IMR-90 (cell line): ENCODE measurements at regions not wholly inside any gene's neighbourhood (a gene's known extent, or its start where the extent isn't known, plus 50 kb on each side); places are given as distances from the start of the nearest gene placed in this dataset.
"Not testable (repeated sequence)": the region's sequence is repeated elsewhere in the genome, so short reads cannot be mapped to it uniquely, and the experiment has no call there.

Experiments
- ATAC-seq: fragments of 200-7000 bp; cut with Tn5 transposase; 2 replicates; pipeline ENCODE4 v1.9.1; 2020; ENCODE audit warnings: low read depth, mild to moderate bottlenecking, moderate library complexity
- BruUV-seq: library from RNA; stranded (reverse); fragments of 400-500 nt; replicated peaks from 2 replicates; lab custom pipeline; 2021; lab: Mats Ljungman, UMichigan
- CTCF ChIA-PET: fragments of 300-600 bp; formaldehyde crosslinking; extraction: SDS; loops from one replicate; lab custom pipeline; 2021; ENCODE audit warnings: antibody characterized with exemption; lab: Yijun Ruan, JAX
- POLR2A ChIA-PET: fragments of 300-600 bp; sonication (Branson Sonifier 250); formaldehyde crosslinking; loops from one replicate; lab custom pipeline; 2022; ENCODE audit warnings: antibody characterized with exemption; ENCODE audit not compliant: unreplicated experiment; lab: Charles Lee
- DNase-seq: peaks from one replicate; pipeline ENCODE4 v3.0.0; 2013
- H2AFZ ChIP-seq: replicated peaks from 2 replicates; pipeline ENCODE3; 2013; ENCODE audit warnings: low read length, mild to moderate bottlenecking; ENCODE audit not compliant: poor library complexity
- H2AK5ac ChIP-seq: 2 replicates; pipeline ENCODE4 v1.6.1; 2013; ENCODE audit warnings: low read depth, low read length, inconsistent platforms
- H2AK9ac ChIP-seq: replicated peaks from 2 replicates; pipeline ENCODE3; 2013; ENCODE audit warnings: mild to moderate bottlenecking, low read depth, low read length, moderate library complexity; ENCODE audit not compliant: poor library complexity
- H2BK120ac ChIP-seq: 2 replicates; pipeline ENCODE4 v1.6.1; 2013; ENCODE audit warnings: low read depth, low read length, inconsistent platforms
- H2BK15ac ChIP-seq: 3 replicates; pipeline ENCODE4 v1.6.1; 2013; ENCODE audit warnings: low read depth, low read length, inconsistent platforms
- H2BK20ac ChIP-seq: 2 replicates; pipeline ENCODE4 v1.6.1; 2013; ENCODE audit warnings: low read depth, mild to moderate bottlenecking, inconsistent platforms, low read length, moderate library complexity
- H2BK5ac ChIP-seq: 2 replicates; pipeline ENCODE4 v1.6.1; 2013; ENCODE audit warnings: mild to moderate bottlenecking, low read depth, low read length, inconsistent platforms; ENCODE audit not compliant: poor library complexity, severe bottlenecking
- H3K14ac ChIP-seq: replicated peaks from 2 replicates; pipeline ENCODE4 v1.6.1; 2013; ENCODE audit warnings: low read depth, low read length, inconsistent platforms
- H3K18ac ChIP-seq: 2 replicates; pipeline ENCODE4 v1.6.1; 2013; ENCODE audit warnings: low read depth, low read length, control low read depth
- H3K23ac ChIP-seq: 2 replicates; pipeline ENCODE4 v1.6.1; 2013; ENCODE audit warnings: low read depth, low read length, inconsistent platforms
- H3K27ac ChIP-seq: 2 replicates; pipeline ENCODE4 v1.5.1; 2013; ENCODE audit warnings: mild to moderate bottlenecking, control low read depth, low read length; ENCODE audit not compliant: insufficient read depth
- H3K27me3 ChIP-seq: 2 replicates; pipeline ENCODE4 v1.6.1; 2013; ENCODE audit warnings: low read length; ENCODE audit not compliant: control insufficient read depth, insufficient read depth
- H3K36me3 ChIP-seq: 2 replicates; pipeline ENCODE4 v1.6.1; 2013; ENCODE audit warnings: low read length, mixed read lengths; ENCODE audit not compliant: control insufficient read depth, insufficient read depth
- H3K4ac ChIP-seq: 2 replicates; pipeline ENCODE4 v1.6.1; 2013; ENCODE audit warnings: low read depth, low read length, inconsistent platforms
- H3K4me1 ChIP-seq: 2 replicates; pipeline ENCODE4 v1.6.1; 2013; ENCODE audit warnings: low read length, mixed read lengths; ENCODE audit not compliant: control insufficient read depth, insufficient read depth
- H3K4me2 ChIP-seq: 2 replicates; pipeline ENCODE4 v1.6.1; 2013; ENCODE audit warnings: low read depth, mild to moderate bottlenecking, control low read depth, low read length, moderate library complexity
- H3K4me3 ChIP-seq: 2 replicates; pipeline ENCODE4 v1.5.1; 2013; ENCODE audit warnings: low read depth, mild to moderate bottlenecking, control low read depth, low read length, moderate library complexity; ENCODE audit not compliant: insufficient read depth
- H3K56ac ChIP-seq: 2 replicates; pipeline ENCODE4 v1.6.1; 2013; ENCODE audit warnings: low read length, inconsistent platforms; ENCODE audit not compliant: insufficient read depth; ENCODE audit errors: extremely low read depth
- H3K79me1 ChIP-seq, 2 experiments: 2 replicates each; pipeline ENCODE4 v1.6.1; 2013; ENCODE audit warnings: low read length in 2 of 2, inconsistent platforms in 1 of 2, low read depth in 1 of 2
- H3K9ac ChIP-seq: 2 replicates; pipeline ENCODE4 v1.6.1; 2013; ENCODE audit warnings: low read depth, low read length, control low read depth
- H3K9me1 ChIP-seq: 2 replicates; pipeline ENCODE4 v1.6.1; 2013; ENCODE audit warnings: low read length, inconsistent platforms; ENCODE audit not compliant: insufficient read depth
- H3K9me3 ChIP-seq: 2 replicates; pipeline ENCODE4 v1.6.1; 2013; ENCODE audit warnings: low read length; ENCODE audit not compliant: control insufficient read depth, insufficient read depth
- H4K20me1 ChIP-seq: 2 replicates; pipeline ENCODE4 v1.6.1; 2013; ENCODE audit warnings: low read length, inconsistent platforms; ENCODE audit not compliant: insufficient read depth
- H4K5ac ChIP-seq: 2 replicates; pipeline ENCODE4 v1.6.1; 2013; ENCODE audit warnings: mild to moderate bottlenecking, low read depth, low read length, control low read depth
- H4K8ac ChIP-seq, 2 experiments: 2 replicates each; pipeline ENCODE4 v1.6.1; 2013; ENCODE audit warnings: low read depth in 2 of 2, low read length in 2 of 2, control low read depth in 1 of 2, inconsistent platforms in 1 of 2
- H4K91ac ChIP-seq: 2 replicates; pipeline ENCODE4 v1.6.1; 2013; ENCODE audit warnings: low read depth, low read length, inconsistent platforms; ENCODE audit not compliant: insufficient read depth
- WGBS, 2 experiments: methylation state at CpG; one replicate each; pipeline versions ENCODE4 v1.1.5 to v1.1.7; 2013; ENCODE audit warnings: missing lambda C conversion rate in 2 of 2; ENCODE audit not compliant: insufficient read length in 1 of 2; ENCODE audit errors: extremely low coverage in 2 of 2; 5-methylcytosine and 5-hydroxymethylcytosine counted together
- dilution Hi-C: fragments of 300-500 bp; cut with HindIII; formaldehyde crosslinking; loops from one replicate; pipeline ENCODE4 v1.14.3; 2018; ENCODE audit warnings: low sequenced_read_pairs; ENCODE audit not compliant: unreplicated experiment
- in situ Hi-C: fragments of 300-500 bp; cut with MboI; formaldehyde crosslinking; loops from 3 replicates; pipeline ENCODE4 v1.14.3; 2019; ENCODE audit warnings: low sequenced_read_pairs, inconsistent platforms, mixed read lengths
- intact Hi-C: fragments of 100-400 bp; cut with micrococcal nuclease; formaldehyde crosslinking; loops from 2 replicates; pipeline ENCODE4 v1.10.0; 2022

GRCh38 chr3:84365563-84366278 is 593.1 kb upstream of the CADM2 start:
- H3K4me2 ChIP-seq, H4K91ac ChIP-seq, H3K14ac ChIP-seq, BruUV-seq, H2BK20ac ChIP-seq, H2AK9ac ChIP-seq, H2AFZ ChIP-seq, H3K18ac ChIP-seq, H2BK5ac ChIP-seq, H3K9ac ChIP-seq, DNase-seq, CTCF ChIA-PET, H3K79me1 ChIP-seq, H3K27ac ChIP-seq, H3K27me3 ChIP-seq, H3K9me3 ChIP-seq, H3K9me1 ChIP-seq, POLR2A ChIA-PET, intact Hi-C loops, H3K4me3 ChIP-seq, H3K56ac ChIP-seq, H4K8ac ChIP-seq, H4K20me1 ChIP-seq, H2AK5ac ChIP-seq, H3K36me3 ChIP-seq, H4K5ac ChIP-seq, H3K4me1 ChIP-seq, ATAC-seq, in situ Hi-C loops, dilution Hi-C loops, H2BK15ac ChIP-seq, H2BK120ac ChIP-seq, H3K23ac ChIP-seq, H3K4ac ChIP-seq: not testable (repeated sequence)
- WGBS, 2 experiments, result 50% methylated on average over 2 of the region's 9 CpGs; no CpG with 5 or more reads in 1 of the 2 experiments
